ENCODE measurements at regions not wholly inside any gene's neighbourhood (a gene's known extent, or its start where the extent isn't known, plus 50 kb on each side); places are given as distances from the start of the nearest gene placed in this dataset.

DNA sequence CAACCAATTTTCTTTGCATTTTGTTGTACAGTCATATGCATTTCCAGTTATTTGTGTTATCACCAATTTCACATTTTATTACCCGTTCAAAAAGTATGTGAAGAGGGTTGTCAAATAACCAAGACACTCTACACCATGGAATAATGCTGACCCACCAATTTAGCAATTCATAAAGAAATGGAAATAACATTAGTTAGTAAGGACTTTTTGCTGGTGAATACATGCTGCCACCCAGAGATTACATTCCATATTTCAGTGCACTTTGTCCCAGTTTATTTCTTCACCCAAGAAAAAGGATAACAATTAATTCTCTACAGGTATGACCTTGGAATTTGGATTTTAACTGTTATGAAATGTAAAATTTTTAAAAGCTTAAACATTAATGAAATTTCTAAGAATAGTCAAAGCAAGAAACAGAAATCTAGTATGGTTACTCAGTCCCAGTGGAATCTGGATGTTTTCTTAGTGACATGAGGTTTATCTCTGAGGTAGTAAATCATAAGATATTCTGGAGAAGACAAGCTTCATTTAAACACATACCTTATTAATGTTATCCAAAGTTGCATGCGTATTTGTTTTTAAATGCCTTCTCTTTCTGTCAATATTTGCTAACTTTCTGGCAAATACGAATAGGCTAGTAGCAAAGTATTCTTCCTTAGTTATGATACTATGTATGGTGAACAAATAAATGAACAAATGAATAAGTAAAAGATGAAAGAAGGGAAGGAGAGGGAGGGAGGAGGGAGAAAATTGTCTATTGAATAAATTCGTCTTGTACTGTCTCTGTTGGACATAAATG, 100.6 kb downstream of the CETN3 start:
- TF ChIP-seq, protein P1, sequence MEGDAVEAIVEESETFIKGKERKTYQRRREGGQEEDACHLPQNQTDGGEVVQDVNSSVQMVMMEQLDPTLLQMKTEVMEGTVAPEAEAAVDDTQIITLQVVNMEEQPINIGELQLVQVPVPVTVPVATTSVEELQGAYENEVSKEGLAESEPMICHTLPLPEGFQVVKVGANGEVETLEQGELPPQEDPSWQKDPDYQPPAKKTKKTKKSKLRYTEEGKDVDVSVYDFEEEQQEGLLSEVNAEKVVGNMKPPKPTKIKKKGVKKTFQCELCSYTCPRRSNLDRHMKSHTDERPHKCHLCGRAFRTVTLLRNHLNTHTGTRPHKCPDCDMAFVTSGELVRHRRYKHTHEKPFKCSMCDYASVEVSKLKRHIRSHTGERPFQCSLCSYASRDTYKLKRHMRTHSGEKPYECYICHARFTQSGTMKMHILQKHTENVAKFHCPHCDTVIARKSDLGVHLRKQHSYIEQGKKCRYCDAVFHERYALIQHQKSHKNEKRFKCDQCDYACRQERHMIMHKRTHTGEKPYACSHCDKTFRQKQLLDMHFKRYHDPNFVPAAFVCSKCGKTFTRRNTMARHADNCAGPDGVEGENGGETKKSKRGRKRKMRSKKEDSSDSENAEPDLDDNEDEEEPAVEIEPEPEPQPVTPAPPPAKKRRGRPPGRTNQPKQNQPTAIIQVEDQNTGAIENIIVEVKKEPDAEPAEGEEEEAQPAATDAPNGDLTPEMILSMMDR (IDR thresholded peaks at IDR 0.05), result peak; percentile 11; the same call in 1 of the 2 replicates
- TF ChIP-seq SIN3A (IDR thresholded peaks at IDR 0.05; ENCODE audit: borderline replicate concordance, insufficient read depth, low read depth, low read length) (no peak), TCF7L2 (IDR thresholded peaks at IDR 0.05; ENCODE audit: low read depth, low read length) (no peak), POLR2AphosphoS5 (IDR thresholded peaks at IDR 0.05; ENCODE audit: low read depth, low read length) (no peak)
- TF ChIP-seq, protein P2, sequence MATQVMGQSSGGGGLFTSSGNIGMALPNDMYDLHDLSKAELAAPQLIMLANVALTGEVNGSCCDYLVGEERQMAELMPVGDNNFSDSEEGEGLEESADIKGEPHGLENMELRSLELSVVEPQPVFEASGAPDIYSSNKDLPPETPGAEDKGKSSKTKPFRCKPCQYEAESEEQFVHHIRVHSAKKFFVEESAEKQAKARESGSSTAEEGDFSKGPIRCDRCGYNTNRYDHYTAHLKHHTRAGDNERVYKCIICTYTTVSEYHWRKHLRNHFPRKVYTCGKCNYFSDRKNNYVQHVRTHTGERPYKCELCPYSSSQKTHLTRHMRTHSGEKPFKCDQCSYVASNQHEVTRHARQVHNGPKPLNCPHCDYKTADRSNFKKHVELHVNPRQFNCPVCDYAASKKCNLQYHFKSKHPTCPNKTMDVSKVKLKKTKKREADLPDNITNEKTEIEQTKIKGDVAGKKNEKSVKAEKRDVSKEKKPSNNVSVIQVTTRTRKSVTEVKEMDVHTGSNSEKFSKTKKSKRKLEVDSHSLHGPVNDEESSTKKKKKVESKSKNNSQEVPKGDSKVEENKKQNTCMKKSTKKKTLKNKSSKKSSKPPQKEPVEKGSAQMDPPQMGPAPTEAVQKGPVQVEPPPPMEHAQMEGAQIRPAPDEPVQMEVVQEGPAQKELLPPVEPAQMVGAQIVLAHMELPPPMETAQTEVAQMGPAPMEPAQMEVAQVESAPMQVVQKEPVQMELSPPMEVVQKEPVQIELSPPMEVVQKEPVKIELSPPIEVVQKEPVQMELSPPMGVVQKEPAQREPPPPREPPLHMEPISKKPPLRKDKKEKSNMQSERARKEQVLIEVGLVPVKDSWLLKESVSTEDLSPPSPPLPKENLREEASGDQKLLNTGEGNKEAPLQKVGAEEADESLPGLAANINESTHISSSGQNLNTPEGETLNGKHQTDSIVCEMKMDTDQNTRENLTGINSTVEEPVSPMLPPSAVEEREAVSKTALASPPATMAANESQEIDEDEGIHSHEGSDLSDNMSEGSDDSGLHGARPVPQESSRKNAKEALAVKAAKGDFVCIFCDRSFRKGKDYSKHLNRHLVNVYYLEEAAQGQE (IDR thresholded peaks at IDR 0.05; ENCODE audit: insufficient read depth in 1 of 2, low read depth in 2 of 2, low read length in 1 of 2), result no peak
